ENCODE measurements at regions not wholly inside any gene's neighbourhood (a gene's known extent, or its start where the extent isn't known, plus 50 kb on each side); places are given as distances from the start of the nearest gene placed in this dataset.

DNA sequence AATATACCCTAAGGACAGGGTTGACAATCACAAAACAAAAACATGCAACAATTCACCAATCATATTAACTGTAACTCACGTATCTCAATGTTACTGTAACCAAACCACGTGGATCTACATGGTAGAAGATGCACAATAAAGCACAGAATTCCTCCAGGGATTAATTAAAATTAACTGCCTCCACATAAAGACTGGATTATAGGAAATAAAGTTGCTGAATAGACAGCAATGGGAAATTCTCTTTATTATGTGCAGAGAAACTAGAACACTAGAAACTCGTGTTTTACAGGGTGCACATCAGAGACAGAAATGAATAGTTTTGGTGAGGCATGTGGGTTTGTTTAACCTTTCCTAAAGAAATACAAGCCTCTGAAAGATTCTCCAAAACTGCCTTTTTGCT, 696.3 kb downstream of the EPHA3 start:
- TF ChIP-seq MXI1 (conservative IDR thresholded peaks at IDR 0.05; ENCODE audit: poor library complexity, severe bottlenecking) (no peak), POLR2AphosphoS5 (IDR thresholded peaks at IDR 0.05) (no peak), EZH2 (IDR thresholded peaks at IDR 0.05; ENCODE audit: borderline replicate concordance, insufficient read depth, low read length, poor library complexity, severe bottlenecking) (no peak), RAD21 (conservative IDR thresholded peaks at IDR 0.05) (no peak), EP300 (conservative IDR thresholded peaks at IDR 0.05; ENCODE audit: poor library complexity, severe bottlenecking) (no peak), TAF1 (IDR thresholded peaks at IDR 0.05; ENCODE audit: low read depth) (no peak), SMC3 (conservative IDR thresholded peaks at IDR 0.05; ENCODE audit: poor library complexity) (no peak)
- TF ChIP-seq, protein P1, sequence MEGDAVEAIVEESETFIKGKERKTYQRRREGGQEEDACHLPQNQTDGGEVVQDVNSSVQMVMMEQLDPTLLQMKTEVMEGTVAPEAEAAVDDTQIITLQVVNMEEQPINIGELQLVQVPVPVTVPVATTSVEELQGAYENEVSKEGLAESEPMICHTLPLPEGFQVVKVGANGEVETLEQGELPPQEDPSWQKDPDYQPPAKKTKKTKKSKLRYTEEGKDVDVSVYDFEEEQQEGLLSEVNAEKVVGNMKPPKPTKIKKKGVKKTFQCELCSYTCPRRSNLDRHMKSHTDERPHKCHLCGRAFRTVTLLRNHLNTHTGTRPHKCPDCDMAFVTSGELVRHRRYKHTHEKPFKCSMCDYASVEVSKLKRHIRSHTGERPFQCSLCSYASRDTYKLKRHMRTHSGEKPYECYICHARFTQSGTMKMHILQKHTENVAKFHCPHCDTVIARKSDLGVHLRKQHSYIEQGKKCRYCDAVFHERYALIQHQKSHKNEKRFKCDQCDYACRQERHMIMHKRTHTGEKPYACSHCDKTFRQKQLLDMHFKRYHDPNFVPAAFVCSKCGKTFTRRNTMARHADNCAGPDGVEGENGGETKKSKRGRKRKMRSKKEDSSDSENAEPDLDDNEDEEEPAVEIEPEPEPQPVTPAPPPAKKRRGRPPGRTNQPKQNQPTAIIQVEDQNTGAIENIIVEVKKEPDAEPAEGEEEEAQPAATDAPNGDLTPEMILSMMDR (IDR thresholded peaks at IDR 0.05; ENCODE audit: poor library complexity, severe bottlenecking), result no peak
- TF ChIP-seq, protein P2, sequence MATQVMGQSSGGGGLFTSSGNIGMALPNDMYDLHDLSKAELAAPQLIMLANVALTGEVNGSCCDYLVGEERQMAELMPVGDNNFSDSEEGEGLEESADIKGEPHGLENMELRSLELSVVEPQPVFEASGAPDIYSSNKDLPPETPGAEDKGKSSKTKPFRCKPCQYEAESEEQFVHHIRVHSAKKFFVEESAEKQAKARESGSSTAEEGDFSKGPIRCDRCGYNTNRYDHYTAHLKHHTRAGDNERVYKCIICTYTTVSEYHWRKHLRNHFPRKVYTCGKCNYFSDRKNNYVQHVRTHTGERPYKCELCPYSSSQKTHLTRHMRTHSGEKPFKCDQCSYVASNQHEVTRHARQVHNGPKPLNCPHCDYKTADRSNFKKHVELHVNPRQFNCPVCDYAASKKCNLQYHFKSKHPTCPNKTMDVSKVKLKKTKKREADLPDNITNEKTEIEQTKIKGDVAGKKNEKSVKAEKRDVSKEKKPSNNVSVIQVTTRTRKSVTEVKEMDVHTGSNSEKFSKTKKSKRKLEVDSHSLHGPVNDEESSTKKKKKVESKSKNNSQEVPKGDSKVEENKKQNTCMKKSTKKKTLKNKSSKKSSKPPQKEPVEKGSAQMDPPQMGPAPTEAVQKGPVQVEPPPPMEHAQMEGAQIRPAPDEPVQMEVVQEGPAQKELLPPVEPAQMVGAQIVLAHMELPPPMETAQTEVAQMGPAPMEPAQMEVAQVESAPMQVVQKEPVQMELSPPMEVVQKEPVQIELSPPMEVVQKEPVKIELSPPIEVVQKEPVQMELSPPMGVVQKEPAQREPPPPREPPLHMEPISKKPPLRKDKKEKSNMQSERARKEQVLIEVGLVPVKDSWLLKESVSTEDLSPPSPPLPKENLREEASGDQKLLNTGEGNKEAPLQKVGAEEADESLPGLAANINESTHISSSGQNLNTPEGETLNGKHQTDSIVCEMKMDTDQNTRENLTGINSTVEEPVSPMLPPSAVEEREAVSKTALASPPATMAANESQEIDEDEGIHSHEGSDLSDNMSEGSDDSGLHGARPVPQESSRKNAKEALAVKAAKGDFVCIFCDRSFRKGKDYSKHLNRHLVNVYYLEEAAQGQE (IDR thresholded peaks at IDR 0.05; ENCODE audit: borderline replicate concordance), result no peak
